GM12873 (cell line): ENCODE measurements at regions not wholly inside any gene's neighbourhood (a gene's known extent, or its start where the extent isn't known, plus 50 kb on each side); places are given as distances from the start of the nearest gene placed in this dataset.
A peak's percentile ranks its signal among the peaks of the same experiment; 100 is the strongest.

Source experiments
- CTCF ChIP-seq: IDR thresholded peaks from 2 replicates; pipeline ENCODE4 v1.5.1; 2012; ENCODE audit warnings: low read depth, mild to moderate bottlenecking, moderate library complexity, low read length, control low read depth; ENCODE audit not compliant: insufficient read depth; ENCODE audit errors: missing control alignments

GRCh38 chr10:60549686-60550085 is 160.0 kb upstream of the ANK3 start:
- peak; percentile 40 for TF ChIP-seq CTCF

- no peak for TF ChIP-seq CTCF
These were observed 153.0 kb upstream of the ANK3 start for GRCh38 chr10:60542657-60543056.

GRCh38 chr10:60541451-60541850 is 151.8 kb upstream of the ANK3 start:
- no peak for TF ChIP-seq CTCF

- TF ChIP-seq CTCF: no peak
These were observed 148.0 kb upstream of the ANK3 start for GRCh38 chr10:60537697-60538096.

- TF ChIP-seq CTCF: no peak
These were observed 146.9 kb upstream of the ANK3 start for GRCh38 chr10:60536529-60537114.

GRCh38 chr10:60535427-60535826 is 145.8 kb upstream of the ANK3 start:
- no peak for TF ChIP-seq CTCF

GRCh38 chr10:60534761-60535389 is 145.2 kb upstream of the ANK3 start:
- no peak for TF ChIP-seq CTCF
